ENCODE measurements at regions not wholly inside any gene's neighbourhood (a gene's known extent, or its start where the extent isn't known, plus 50 kb on each side); places are given as distances from the start of the nearest gene placed in this dataset.

DNA sequence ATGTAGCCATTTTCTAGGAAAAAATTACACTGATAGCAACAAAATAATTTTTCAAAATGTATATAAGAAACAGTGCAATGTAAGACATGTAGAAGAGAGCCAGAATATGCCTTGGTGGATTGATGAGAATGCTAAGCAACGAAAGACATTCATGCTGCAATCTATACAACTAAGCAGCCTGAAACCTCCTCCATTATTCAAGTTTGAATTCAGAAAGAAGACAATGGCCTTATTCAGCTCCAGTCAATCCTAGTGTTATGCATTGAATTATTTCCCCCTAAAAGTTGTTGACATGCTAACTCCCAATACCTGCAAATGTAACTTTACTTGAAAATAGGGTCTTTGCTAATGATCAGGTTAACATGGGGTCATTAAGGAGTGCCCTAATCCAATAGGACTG, 73.5 kb downstream of the BTG1 start:
- Histone ChIP-seq H4K20me1 (ENCODE audit: low read length) (no peaks in the 10 kb centered on the region), H3K4me3 (ENCODE audit: low read length) (no peak overlapping the region), H3K9me3 (ENCODE audit: low read length) (no peaks in the 10 kb centered on the region), H3K9ac (ENCODE audit: low read length) (no peak overlapping the region), H3F3A (ENCODE audit: low read length, unreplicated experiment) (no peaks in the 10 kb centered on the region), H3K79me2 (ENCODE audit: low read length) (peaks cover 10% of the 10 kb centered on the region), H3K4me1 (ENCODE audit: insufficient read depth, low read length) (peaks cover 4% of the 10 kb centered on the region), H3K27me3 (ENCODE audit: low read length) (no peaks in the 10 kb centered on the region), H3K36me3 (ENCODE audit: low read depth, low read length) (no peaks in the 10 kb centered on the region), H3K9me2 (replicated peaks; ENCODE audit: low read length) (no peaks in the 10 kb centered on the region), H3K4me2 (ENCODE audit: low read length) (no peak overlapping the region), H2AFZ (ENCODE audit: low read length) (no peak overlapping the region), H3K27ac (ENCODE audit: low read length) (no peak overlapping the region)
- TF ChIP-seq EZH2phosphoT487 (IDR thresholded peaks at IDR 0.05; ENCODE audit: borderline replicate concordance, low read length) (no peak), EZH2 (IDR thresholded peaks at IDR 0.05; ENCODE audit: low read length, unreplicated experiment) (no peak)
- TF ChIP-seq, protein P1, sequence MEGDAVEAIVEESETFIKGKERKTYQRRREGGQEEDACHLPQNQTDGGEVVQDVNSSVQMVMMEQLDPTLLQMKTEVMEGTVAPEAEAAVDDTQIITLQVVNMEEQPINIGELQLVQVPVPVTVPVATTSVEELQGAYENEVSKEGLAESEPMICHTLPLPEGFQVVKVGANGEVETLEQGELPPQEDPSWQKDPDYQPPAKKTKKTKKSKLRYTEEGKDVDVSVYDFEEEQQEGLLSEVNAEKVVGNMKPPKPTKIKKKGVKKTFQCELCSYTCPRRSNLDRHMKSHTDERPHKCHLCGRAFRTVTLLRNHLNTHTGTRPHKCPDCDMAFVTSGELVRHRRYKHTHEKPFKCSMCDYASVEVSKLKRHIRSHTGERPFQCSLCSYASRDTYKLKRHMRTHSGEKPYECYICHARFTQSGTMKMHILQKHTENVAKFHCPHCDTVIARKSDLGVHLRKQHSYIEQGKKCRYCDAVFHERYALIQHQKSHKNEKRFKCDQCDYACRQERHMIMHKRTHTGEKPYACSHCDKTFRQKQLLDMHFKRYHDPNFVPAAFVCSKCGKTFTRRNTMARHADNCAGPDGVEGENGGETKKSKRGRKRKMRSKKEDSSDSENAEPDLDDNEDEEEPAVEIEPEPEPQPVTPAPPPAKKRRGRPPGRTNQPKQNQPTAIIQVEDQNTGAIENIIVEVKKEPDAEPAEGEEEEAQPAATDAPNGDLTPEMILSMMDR (conservative IDR thresholded peaks at IDR 0.05; ENCODE audit: low read depth, low read length): no peak
- POLR2A ChIA-PET (ENCODE audit: unreplicated experiment): interaction anchor here (0.7 kb wide), 1 partner anchor 12 kb away, joined by 3 read pairs; no protein-coding TSS in a partner anchor
- CTCF ChIA-PET: no interaction called here
- BruUV-seq (replicated peaks): no TSS peak
- ATAC-seq (no peak), DNase-seq (no peak)
- intact Hi-C loops (cut with micrococcal nuclease): no loop called here

DNA sequence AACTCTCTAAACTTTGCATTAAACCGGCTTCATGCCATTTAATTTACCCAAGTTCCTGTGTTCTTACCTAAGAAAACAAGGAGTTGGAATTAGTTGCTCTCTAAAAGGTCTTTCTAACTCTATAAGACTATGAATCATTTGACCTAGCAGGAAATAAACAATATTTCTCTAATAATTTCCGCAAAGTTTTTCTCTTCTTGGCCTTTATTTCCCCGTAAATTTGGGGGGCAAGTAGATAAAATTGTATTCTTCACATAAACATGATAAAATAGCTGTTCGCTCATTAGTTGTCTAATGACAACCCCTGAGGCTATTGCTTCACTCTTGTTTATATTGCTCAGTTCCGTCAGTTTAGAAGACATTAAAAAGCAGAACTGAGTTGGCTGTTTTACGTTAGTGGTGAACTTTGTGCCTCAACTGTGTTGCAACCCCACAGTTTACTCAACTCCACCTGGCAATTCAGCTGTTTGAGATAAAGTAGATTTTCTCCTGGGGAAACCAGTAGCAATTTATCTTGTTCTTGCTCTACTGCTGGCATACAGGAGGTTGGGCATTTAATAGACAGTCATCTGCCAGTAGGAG, 74.7 kb downstream of the BTG1 start:
- Histone ChIP-seq H4K20me1 (ENCODE audit: low read length) (no peaks in the 10 kb centered on the region), H3K4me1 (ENCODE audit: insufficient read depth, low read length) (no peaks in the 10 kb centered on the region), H3K4me3 (ENCODE audit: low read length) (no peak overlapping the region), H3K27me3 (ENCODE audit: low read length) (no peaks in the 10 kb centered on the region), H3K9me3 (ENCODE audit: low read length) (no peaks in the 10 kb centered on the region), H3K9ac (ENCODE audit: low read length) (no peak overlapping the region), H3F3A (ENCODE audit: low read length, unreplicated experiment) (no peaks in the 10 kb centered on the region), H2AFZ (ENCODE audit: low read length) (no peak overlapping the region), H3K9me2 (replicated peaks; ENCODE audit: low read length) (no peaks in the 10 kb centered on the region), H3K79me2 (ENCODE audit: low read length) (no peaks in the 10 kb centered on the region), H3K36me3 (ENCODE audit: low read depth, low read length) (no peaks in the 10 kb centered on the region), H3K27ac (ENCODE audit: low read length) (no peak overlapping the region), H3K4me2 (ENCODE audit: low read length) (no peak overlapping the region)
- ChIA-PET POLR2A (ENCODE audit: unreplicated experiment) (no interaction called here), CTCF (no interaction called here)
- intact Hi-C loops (cut with micrococcal nuclease): no loop called here
- TF ChIP-seq, protein P1 (conservative IDR thresholded peaks at IDR 0.05; ENCODE audit: low read depth, low read length): no peak
- TF ChIP-seq EZH2 (IDR thresholded peaks at IDR 0.05; ENCODE audit: low read length, unreplicated experiment) (no peak), EZH2phosphoT487 (IDR thresholded peaks at IDR 0.05; ENCODE audit: borderline replicate concordance, low read length) (no peak)
- BruUV-seq (replicated peaks): no TSS peak
- DNase-seq: no peak
- no peak for ATAC-seq

DNA sequence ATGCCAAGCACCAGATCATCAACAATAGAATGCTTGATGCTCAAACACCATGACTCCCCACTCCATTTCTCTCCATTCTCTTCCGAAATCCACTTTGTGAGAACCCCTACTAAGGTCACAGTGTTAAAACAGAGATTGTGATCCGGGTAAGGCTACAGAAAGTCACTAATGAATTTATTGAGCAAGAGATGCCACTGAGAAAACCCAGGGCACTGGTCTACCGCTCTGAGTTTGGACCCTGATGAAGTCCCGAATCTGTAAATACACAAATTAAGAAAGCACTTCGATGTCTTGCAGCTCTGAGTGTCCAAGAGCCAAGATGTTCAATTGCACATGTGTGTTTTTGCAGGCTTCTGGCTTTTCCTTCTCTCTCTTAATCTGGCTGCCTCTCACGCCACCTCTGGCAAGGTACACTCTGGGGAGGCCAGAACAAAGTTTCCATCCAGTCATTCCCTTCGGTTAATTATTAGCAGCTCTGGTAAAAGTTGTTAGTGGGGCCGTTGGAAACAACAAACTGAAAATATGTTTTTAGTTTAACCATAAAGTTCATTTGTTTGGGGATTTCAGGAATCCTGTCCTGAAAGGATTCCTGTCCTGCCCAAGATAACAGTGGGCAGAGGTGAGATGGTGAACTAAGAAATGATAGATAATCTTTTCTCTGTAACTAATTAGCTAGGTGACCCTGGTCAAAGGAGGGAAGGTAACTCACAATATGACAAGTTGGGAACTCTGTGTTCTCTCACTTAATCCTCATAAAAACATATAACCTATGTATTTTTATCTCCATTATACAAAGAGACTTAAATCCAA, 75.4 kb downstream of the BTG1 start:
- Histone ChIP-seq H3K27ac (ENCODE audit: low read length) (no peak overlapping the region), H3K79me2 (ENCODE audit: low read length) (no peaks in the 10 kb centered on the region), H3K27me3 (ENCODE audit: low read length) (no peaks in the 10 kb centered on the region), H3K4me3 (ENCODE audit: low read length) (no peak overlapping the region), H2AFZ (ENCODE audit: low read length) (no peak overlapping the region), H3K36me3 (ENCODE audit: low read depth, low read length) (no peaks in the 10 kb centered on the region), H3K9ac (ENCODE audit: low read length) (no peak overlapping the region), H3F3A (ENCODE audit: low read length, unreplicated experiment) (no peaks in the 10 kb centered on the region), H3K9me3 (ENCODE audit: low read length) (no peaks in the 10 kb centered on the region), H3K4me2 (ENCODE audit: low read length) (no peak overlapping the region), H3K4me1 (ENCODE audit: insufficient read depth, low read length) (no peaks in the 10 kb centered on the region), H4K20me1 (ENCODE audit: low read length) (no peaks in the 10 kb centered on the region), H3K9me2 (replicated peaks; ENCODE audit: low read length) (no peaks in the 10 kb centered on the region)
- no peak for DNase-seq
- POLR2A ChIA-PET (ENCODE audit: unreplicated experiment): interaction anchor here (0.5 kb wide), 1 partner anchor 15 kb away, joined by 5 read pairs; no protein-coding TSS in a partner anchor
- TF ChIP-seq, protein P1 (conservative IDR thresholded peaks at IDR 0.05; ENCODE audit: low read depth, low read length): no peak
- TF ChIP-seq EZH2phosphoT487 (IDR thresholded peaks at IDR 0.05; ENCODE audit: borderline replicate concordance, low read length) (no peak), EZH2 (IDR thresholded peaks at IDR 0.05; ENCODE audit: low read length, unreplicated experiment) (no peak)
- ATAC-seq: no peak
- no TSS peak for BruUV-seq (replicated peaks)
- intact Hi-C loops (cut with micrococcal nuclease): no loop called here
- CTCF ChIA-PET: no interaction called here

Measured in PC-3 (cell line).